PC-9 (cell line): ENCODE measurements at regions not wholly inside any gene's neighbourhood (a gene's known extent, or its start where the extent isn't known, plus 50 kb on each side); places are given as distances from the start of the nearest gene placed in this dataset.

Source experiments
- CTCF ChIP-seq: fragments of 200-600 bp; sonication (generic); conservative IDR thresholded peaks from 2 replicates; pipeline ENCODE4 v1.6.1; 2017; ENCODE audit warnings: mixed run types, antibody characterized with exemption, mild to moderate bottlenecking, moderate library complexity
- EZH2 ChIP-seq: fragments of 200-600 bp; sonication (generic); IDR thresholded peaks from 2 replicates; pipeline ENCODE4 v1.8.0; 2017; ENCODE audit warnings: antibody characterized with exemption, low read depth

GRCh38 chr6:165045631-165046030, 263.8 kb downstream of the C6orf118 start:
- TF ChIP-seq CTCF (no peak), EZH2 (no peak)
